ENCODE measurements at regions not wholly inside any gene's neighbourhood (a gene's known extent, or its start where the extent isn't known, plus 50 kb on each side); places are given as distances from the start of the nearest gene placed in this dataset.

DNA sequence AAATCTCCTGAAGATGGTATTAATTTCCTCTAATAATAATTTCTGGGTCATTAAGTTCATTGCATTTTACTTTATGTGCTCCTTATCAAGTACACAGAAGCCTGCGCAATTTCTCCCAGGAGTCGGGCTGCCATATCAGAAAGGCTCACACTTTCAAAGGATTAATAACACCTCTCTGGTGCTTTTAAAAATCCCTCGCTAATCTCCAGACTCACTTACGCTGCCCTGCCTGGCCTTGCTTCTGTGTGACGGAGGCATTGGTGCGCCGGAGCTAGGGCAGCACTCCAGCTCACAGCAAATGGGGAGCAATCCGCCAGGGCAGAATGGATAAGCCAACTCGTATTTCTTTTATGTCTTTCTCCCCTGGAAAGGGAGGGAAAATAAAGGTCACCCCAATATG is 300.8 kb downstream of the EFNB2 start:
- DNase-seq (ENCODE audit: low read depth): no peak

DNA sequence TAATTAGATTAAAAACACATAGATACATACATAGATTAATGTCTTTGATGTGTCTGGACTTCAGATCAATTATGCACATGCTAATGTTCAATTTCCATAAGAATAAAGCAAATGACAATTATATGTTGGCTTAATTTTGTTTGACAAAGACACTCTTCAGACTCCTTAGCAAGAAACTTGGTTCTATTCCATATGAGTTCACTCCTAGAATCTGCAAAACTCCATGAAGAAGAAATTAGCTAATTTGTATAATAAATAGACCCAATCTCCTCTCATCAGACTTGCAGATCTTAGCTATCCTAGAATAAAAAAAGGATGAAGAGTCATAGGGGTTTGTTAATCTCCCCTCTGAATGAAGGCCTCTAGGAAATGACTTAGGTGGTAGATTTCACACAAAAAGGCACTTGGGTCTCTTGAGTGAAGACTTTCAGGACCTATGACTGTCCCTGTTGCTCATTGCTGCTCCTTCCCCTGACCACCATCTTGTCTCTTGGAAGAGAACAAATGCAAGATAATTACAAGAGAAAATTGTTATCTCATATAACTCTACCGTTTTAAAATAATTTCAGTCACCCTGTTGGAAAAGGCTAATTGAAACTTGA is 302.2 kb downstream of the EFNB2 start:
- DNase-seq (ENCODE audit: low read depth): no peak

DNA sequence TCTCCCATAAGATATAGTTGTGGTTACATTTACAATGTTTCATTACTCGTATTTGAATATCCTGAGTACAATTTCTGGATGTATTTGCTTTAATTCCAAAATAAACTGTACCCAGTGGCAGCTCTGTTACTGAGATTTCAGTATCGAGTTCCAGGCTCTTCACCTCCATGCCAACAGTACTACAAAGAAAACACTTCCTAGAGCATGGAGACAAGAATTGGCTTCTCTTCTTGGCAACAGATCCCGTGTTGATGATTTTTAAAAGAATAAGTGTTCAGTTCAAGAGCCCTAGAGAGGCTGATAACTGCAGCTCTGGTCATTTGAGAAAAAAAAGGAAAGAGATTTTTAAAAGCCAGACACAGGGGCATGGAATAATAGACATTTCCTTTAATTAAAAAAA is 302.8 kb downstream of the EFNB2 start:
- DNase-seq (ENCODE audit: low read depth): no peak

DNA sequence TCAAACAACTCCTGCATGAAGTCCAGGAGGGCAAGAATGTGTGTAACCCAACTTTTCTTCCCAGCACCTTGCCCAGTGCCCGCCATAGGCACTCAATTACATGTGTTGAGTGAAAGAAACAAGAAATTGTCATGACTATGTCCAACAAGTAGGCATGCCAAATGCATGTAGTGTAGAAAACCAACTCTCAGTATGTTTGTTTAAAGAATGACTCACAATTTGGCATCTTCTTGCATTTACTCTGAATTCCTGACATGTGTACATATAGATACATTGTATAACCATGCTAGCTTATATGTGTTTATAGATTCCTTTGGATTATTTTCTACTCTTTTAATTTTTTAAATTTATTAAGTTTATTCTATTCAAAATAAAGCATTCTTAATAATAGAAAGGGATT is 305.0 kb downstream of the EFNB2 start:
- DNase-seq (ENCODE audit: low read depth): no peak

DNA sequence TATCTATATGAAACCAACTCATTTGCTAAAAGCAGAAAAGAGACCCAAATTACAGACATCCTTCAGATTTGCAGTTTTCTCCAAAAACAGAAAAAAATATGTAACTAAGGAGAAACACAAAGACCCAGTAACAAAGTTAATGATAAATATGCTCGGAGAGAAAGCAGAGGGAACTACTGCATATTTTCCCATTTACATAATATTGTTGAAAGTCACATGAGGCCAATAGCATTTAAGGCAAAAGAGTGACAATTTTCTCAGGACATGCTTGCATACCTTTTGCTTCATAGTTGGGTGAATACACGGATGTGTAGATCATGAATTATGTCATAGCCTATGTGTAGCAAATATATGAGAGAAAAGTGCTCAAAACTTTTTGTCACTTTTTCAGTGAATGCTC is 310.3 kb downstream of the EFNB2 start:
- no peak for DNase-seq (ENCODE audit: low read depth)

DNA sequence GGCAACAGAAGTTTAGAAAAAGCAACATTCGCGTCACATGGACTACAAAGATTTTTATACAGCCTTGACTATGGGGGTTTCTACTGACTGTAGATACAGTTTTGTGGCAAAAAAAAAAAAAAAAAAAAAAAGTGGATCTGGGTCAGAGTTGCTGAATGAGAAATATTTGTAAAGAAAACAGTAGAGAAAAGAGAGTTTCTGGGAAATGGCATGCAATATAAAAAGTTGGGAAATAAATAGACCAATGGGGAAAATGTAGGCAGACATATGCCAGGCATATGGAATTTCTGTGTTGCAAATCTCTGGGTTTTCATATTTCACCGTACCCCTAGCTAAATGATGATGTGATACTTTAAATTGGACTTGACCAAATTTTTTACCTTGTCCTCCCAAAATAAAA is 315.3 kb downstream of the EFNB2 start:
- DNase-seq (ENCODE audit: low read depth): no peak

DNA sequence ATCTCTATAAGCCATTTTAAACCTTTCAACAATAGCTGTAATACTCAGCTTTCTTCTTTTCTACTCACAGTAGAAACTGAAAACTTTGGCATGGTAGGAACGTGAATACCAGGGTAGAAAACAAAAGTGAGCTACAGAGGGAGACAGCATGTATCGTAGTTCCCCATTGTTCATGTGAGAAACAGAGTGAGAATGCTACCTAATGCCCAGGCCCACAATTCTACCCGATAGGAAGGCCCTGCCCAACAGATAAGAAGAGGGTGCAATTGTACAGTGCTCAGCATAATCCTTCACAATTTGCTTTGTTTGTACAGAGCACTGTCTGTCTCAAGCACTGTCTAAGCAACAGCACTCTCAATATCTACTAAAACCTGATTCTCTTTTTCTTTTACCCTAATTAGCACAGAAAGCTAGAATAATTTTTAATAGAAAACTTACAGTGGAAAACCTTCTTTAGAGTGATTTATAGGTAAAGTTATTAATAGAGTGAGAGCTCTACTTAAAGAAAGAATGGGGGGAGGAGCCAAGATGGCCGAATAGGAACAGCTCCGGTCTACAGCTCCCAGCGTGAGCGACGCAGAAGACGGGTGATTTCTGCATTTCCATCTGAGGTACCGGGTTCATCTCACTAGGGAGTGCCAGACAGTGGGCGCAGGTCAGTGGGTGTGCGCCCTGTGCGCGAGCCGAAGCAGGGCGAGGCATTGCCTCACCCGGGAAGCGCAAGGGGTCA is 322.3 kb downstream of the EFNB2 start:
- no peak for DNase-seq (ENCODE audit: low read depth)

DNA sequence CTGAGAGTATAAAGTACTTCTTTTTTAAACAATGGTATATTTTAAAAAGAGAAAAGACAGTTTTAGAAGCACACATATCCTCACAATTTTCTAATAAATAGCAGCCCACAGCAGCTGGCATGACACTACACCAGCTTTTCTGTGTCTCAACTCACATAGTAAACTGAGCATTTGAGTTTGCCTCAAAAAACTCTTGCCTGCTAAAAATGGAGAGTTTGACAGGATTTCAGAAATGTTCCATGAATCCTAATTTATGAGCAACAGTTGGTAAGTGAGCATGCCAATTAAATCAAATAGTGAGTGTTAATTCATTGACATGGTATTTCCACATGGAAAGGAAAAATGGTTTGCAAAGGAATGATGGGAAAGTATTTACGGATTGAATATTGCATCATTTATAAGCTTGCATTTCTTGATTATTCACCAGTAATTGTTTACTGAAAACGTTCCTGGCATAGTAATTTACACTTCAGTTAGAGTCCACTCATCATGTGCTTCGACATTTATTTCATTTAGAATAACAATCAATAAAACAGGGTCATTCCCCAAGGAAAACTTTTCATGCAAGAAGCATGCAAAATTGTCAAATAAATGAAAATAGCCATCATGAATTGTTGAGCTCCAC is 323.0 kb downstream of the EFNB2 start:
- peak; percentile 73 for DNase-seq (ENCODE audit: low read depth)

DNA sequence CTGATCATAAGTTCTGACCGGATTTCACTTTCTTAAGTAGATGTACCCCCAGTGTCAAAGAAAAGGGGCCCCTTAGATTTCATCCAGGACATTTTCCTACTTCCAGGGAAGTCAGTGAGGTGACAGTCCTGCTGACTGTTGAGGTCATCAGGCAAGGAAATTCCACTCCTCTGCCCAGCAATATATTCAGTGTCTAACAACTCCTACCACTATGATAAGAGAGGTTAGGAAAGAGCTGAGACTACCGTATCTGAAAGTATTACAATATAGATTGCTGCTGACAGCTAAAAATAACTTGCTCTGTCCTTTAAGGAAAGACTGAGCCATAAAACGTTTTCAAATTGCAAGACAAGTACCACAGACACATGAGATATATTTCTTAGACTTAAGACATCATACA is 325.1 kb downstream of the EFNB2 start:
- DNase-seq (ENCODE audit: low read depth): no peak

DNA sequence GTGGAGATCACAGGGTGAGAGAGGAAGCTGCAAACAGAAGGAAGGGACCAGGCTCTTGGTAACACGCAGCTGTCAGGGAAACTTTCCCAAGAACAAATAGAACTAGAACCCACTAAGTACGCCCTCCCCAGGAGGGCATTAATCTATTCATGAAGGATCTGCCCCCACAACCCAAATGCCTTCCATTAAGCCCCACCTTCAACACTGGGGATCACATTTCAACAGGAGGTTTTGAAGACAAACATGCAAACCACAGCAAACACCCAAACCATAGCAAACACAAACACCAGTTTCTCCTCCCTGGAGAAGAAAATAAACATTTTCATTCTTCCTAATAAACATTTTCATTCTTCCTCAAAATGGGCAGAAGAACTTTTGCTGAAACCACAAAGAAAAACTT is 329.6 kb downstream of the EFNB2 start:
- no peak for DNase-seq (ENCODE audit: low read depth)

DNA sequence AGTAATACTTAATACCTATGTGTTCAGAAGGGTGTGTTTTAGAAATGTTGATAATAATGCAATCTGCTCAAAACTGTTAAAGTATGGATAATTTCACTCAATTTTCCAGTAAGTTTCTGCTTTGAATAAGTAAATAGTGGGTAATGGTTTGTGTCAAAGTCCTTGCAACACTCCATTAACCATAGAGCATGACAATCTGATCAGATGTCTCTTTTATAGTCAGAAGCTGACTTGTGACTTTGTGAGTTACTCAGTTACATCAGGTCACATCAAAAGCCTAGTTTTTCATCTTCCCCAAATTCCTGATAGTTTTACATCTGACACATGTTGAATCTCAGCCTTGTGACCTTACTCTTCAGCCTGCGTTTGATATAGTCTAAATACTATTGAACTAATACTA is 338.0 kb downstream of the EFNB2 start:
- no peak for DNase-seq (ENCODE audit: low read depth)

DNA sequence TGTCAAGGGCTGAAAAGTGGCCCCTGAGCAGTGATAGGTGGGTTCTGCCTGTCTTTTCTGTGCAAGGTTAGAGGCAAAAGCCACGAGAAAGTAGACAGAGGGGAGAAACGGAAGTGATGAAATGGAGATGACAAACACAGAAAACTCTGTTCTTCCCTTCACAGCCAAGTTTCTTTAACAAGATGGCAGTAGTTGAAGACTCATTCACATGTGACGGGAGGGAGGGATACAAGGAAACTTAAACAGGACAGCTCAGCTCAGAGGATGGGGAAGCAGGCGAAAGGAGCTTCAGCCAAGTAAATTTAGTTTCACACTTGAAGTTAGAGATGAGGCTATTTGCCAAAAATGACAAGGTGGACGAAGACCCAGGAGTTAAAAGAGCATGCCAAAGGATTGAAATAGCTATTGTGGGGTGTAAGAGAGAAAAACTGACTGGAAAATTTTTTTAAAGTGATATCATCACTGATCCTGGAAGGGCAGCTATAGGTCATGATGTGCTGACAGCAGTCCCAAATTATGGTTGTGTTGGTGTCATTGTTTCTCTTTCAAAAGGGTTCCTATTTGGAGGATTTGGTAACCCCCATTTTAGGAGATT is 347.9 kb downstream of the EFNB2 start:
- DNase-seq (ENCODE audit: low read depth): no peak

DNA sequence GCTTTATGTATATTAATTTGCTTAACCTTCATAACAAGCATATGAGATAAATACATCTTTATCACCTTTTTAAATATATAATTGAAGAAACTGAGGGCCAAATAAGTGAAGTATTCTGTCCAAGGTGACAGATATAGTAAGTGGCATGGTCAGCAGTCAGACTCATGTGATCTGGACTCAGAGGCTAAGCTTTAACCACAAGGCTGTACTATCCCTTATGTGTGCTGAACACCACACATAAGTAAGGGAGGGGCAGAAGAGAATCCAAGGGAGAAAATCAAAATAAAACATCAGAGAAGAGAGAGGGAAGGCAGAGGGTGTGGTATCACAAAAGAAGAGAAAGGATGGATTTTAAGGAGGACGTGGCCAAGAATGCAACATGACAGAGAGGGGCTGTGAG is 348.4 kb downstream of the EFNB2 start:
- no peak for DNase-seq (ENCODE audit: low read depth)

DNA sequence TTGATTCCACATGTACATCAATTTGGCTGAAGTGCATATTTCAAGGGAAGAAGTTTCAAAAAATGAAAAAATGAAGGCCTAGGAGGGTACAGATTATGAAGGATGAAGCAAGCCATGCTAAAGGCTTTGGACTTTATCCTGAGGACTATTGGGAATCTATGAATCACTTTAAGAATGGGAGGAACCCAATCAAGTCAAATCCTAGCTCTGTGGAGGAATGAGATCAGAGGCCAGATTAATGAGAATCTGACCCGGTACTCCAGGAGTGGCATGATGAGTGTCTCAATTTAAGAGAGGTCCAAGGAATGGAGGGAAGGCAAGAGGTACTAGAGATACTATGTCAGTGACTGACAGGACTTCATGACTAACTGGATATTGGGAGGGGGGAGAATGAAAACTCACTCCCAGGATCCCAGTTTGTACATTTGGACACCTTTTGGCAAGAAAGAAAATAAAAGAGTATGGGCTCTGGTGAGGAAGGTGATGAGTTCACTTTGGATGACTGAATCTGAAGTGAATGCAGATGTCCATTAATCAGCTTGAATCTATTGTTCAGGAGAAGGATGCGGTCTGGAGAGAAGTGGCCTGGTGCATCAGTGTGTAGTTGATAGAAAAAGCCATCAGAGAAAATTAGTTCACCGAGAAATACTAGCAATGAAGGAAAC is 349.0 kb downstream of the EFNB2 start:
- no peak for DNase-seq (ENCODE audit: low read depth)

DNA sequence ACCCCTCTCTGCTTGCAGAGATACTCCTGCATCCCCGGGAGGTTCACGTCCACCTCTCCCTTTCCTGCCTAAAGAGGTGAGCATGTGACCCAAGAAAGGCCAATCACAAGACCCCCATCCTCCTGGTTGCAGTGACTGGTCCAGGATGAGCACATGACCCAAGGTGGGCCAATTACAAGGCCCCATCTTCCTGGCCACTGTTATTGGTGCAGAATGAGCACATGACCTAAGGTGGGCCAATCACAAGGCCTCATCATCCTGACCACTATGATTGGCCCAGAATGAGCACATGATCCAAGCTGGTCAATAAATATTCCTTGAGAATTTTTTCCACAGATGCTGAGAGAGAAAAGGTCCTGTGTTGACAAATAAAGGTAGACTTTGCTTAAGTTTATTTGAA is 350.7 kb downstream of the EFNB2 start:
- DNase-seq (ENCODE audit: low read depth): no peak

DNA sequence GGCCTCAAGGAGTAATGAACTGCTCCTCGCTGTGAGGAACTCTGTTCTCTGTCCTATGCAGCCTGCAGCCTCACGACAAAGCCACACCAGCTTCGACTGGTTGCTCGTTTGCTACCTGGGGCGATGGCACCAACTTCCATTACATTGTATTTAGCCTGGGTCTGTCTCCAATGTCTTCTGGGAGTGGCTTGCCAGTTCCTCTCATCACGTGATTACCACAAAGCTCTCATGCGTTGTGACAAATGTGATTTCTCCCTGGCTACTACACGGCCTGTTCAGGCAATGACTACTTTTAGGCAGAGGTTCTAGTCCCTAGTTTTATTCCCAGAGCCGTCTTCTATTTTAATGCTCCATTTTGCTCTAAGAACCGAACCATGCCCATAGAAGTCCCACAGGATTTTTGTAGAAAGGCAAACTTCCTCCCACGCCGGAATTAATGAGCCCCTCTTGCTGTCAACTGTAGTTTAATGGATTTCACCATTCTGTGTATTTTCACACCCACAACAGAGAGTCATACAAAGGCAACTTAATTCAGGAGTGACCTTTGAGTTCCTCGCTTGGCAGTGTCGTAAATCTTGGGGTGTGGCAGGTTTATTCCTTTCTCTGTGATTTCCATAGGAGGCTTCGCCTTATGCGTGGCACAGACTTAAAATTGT is 351.9 kb downstream of the EFNB2 start:
- no peak for DNase-seq (ENCODE audit: low read depth)

DNA sequence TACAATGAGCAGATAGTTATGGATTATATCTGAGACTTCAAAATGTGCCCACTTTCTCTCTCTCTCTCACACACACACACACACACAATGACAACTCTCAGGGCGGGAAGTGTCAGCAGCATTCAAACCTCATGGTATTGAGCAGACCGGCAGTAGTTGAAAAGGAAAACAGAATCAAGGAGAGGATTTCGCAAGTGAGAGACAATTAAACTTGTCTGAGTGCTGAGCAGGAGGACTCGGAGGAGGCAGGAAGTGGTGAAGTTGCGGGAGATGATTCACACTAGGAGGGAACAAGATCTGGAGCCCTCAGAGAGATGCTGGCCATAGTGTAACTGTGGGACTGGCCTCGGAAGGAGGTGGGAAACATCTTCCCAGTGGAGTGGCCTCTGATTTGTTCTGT is 353.1 kb downstream of the EFNB2 start:
- DNase-seq (ENCODE audit: low read depth): peak; percentile 80

DNA sequence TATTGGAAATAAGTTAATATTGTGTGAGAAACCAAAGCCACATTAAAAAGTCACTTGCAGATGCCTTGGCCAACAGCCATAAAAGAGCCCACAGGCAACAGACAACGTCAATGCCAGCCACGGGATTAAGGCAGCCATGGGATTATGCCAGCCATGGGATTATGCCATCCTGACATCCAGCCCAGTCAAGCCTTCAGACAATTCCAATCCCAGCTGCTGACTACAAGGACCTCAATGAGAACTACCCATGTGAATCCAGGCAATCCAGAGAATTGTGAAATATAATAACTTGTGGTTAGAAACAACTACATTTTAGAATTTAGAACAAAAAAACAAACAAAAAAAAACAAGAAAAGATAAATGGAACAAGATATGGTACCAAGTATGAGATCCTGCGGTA is 356.6 kb downstream of the EFNB2 start:
- DNase-seq (ENCODE audit: low read depth): no peak

DNA sequence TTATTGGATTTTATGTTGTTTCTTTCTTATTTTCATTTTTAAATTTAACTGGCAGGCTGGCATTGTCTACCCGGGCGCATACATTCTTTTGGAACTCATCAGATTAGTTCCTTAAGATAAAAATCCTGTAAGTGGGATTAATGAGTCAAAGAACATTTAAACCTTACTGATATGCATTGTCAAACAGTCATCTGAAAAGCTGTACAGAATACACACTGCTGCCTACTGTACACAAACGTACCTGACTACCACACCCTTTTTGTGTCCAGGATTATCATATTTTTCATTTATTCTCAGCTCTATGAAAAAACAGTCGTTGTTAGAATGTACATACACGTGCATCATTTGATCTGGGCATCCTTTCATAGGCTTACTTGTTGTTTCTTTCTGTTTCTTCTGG is 358.3 kb downstream of the EFNB2 start:
- DNase-seq (ENCODE audit: low read depth): no peak

DNA sequence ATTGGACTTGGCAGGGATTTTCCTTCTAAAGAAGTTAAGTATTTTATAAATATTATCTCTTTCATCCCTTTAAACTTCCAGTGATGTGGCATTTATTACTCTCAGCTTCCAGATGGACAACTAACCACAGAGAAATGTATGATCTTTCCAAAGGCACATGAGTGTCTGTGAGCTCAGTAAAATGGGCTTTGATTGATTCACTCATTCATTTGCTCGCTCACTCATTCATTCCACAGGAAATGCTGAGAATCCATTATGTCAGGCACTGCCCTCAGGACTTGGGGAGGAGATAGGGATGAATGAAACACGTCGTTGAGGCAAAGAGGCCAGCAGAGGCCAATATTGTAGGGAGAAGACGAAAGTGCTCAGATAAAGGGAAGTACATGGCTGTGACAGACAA is 359.3 kb downstream of the EFNB2 start:
- peak; percentile 60 for DNase-seq (ENCODE audit: low read depth)

DNA sequence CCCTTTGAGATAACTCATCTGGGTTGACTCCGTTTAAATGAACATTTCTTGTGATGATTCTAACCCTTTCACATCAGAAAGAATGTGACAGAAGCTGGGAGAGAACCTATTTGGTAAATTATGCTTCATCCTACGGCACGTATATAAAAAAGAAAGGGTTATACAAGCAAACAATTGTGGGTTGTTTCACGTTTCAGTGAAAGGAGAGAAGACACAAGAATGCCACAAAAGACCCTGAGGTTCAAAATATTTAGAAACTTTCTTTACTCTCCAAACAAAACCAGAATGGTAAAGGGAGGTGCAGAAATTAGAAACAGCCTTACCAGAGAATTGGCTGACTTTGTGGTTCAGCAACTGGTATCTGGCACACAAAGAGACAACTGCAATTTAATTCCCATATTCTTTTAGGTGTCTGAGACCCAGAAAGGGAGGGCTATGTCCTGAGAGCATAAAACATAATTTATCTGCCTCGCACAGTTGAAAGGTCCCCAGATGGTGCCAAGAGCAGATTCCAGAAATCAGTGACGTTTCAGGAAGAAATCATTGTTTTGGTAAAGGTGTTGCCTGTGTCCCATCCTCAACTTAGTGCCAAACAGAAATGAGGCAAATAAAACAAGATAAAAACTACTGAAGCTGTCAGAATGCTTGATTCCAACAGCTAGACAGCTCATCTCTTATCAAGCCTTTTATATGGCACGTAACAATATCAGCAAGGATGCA is 361.4 kb downstream of the EFNB2 start:
- DNase-seq (ENCODE audit: low read depth): no peak

DNA sequence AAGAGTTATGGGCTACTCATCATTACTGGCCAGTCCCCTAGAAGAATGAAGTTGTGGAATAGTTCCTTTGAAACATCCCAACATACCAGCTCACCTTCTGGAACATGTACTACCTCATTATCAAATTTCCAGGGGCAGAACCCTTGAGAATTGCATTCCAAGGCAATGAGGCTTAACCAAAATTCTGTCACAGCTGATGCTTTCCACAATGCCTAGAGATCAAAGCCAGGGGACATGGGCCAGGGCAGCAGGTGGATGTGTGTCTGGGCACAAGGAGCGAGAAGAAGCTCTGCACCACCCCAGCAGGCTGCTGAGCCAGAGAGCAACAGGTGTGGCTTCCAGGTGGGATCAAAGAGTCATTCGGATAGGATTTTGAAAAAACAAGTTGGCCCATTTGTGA is 362.1 kb downstream of the EFNB2 start:
- no peak for DNase-seq (ENCODE audit: low read depth)

All from GM04503 (cell line).